Lower leg skin (tissue), 3 donors: ENCODE measurements at regions not wholly inside any gene's neighbourhood (a gene's known extent, or its start where the extent isn't known, plus 50 kb on each side); places are given as distances from the start of the nearest gene placed in this dataset.

Experiments used
- POLR2A ChIP-seq, 2 donors: fragments of 450-650 bp; IDR thresholded peaks; one replicate each; pipeline ENCODE4 v1.6.1; 2016 to 2017; ENCODE audit warnings: antibody characterized with exemption in 2 of 2, mild to moderate bottlenecking in 1 of 2, moderate library complexity in 1 of 2
- TF ChIP-seq, protein P1 (sequence below), 3 donors: fragments of 450-650 bp; IDR thresholded peaks; one replicate each; pipeline ENCODE4 v1.5.1; 2016; ENCODE audit warnings: antibody characterized with exemption in 3 of 3, mild to moderate bottlenecking in 3 of 3, moderate library complexity in 2 of 3

DNA sequence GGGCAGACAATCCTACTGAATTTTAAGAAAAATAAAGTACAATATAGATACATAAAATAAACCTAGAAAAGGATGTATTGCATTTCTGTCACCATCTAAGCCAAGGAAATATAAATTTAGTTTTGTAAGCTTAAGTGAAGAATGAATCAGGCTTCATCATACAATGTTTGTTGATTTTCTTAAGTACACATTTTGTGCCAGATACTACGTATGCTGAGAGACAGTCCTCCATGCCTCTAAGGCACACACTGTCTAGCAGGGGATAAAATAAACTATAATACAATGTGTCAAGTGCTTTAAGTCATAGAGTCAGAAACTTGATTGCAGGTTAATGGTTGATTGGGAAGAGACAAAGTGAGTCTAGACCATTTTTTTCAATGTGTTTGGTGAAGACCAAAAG, 465.7 kb downstream of the TBC1D4 start:
- TF ChIP-seq, protein P1, sequence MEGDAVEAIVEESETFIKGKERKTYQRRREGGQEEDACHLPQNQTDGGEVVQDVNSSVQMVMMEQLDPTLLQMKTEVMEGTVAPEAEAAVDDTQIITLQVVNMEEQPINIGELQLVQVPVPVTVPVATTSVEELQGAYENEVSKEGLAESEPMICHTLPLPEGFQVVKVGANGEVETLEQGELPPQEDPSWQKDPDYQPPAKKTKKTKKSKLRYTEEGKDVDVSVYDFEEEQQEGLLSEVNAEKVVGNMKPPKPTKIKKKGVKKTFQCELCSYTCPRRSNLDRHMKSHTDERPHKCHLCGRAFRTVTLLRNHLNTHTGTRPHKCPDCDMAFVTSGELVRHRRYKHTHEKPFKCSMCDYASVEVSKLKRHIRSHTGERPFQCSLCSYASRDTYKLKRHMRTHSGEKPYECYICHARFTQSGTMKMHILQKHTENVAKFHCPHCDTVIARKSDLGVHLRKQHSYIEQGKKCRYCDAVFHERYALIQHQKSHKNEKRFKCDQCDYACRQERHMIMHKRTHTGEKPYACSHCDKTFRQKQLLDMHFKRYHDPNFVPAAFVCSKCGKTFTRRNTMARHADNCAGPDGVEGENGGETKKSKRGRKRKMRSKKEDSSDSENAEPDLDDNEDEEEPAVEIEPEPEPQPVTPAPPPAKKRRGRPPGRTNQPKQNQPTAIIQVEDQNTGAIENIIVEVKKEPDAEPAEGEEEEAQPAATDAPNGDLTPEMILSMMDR (IDR thresholded peaks at IDR 0.05): no peak
- TF ChIP-seq POLR2A (IDR thresholded peaks at IDR 0.05): no peak
